Aorta (tissue), 5 donors: ENCODE measurements at regions not wholly inside any gene's neighbourhood (a gene's known extent, or its start where the extent isn't known, plus 50 kb on each side); places are given as distances from the start of the nearest gene placed in this dataset.

ENCODE experiments used
- ATAC-seq: fragments of 200-7000 bp; cut with Tn5 transposase; one replicate; pipeline ENCODE4 v1.9.1; 2022; ENCODE audit warnings: moderate library complexity; ENCODE audit not compliant: low FRiP score
- DNase-seq, 2 donors: peaks; one replicate each; pipeline ENCODE4 v3.0.0-alpha.2; 2020
- H3K27ac ChIP-seq, 2 donors: one replicate each; pipeline ENCODE4 v1.5.1; 2013; ENCODE audit warnings: low read length in 2 of 2, mild to moderate bottlenecking in 2 of 2, moderate library complexity in 2 of 2, control low read depth in 1 of 2, inconsistent platforms in 1 of 2, low read depth in 1 of 2
- H3K27me3 ChIP-seq, 2 donors: one replicate each; pipeline ENCODE4 v1.6.1; 2013; ENCODE audit warnings: control low read depth in 1 of 2, low read length in 1 of 2, mild to moderate bottlenecking in 1 of 2, moderate library complexity in 1 of 2; ENCODE audit not compliant: insufficient read depth in 2 of 2, control insufficient read depth in 1 of 2
- H3K36me3 ChIP-seq, 2 donors: one replicate each; pipeline ENCODE4 v1.6.1; 2013; ENCODE audit warnings: control low read depth in 1 of 2, low read length in 1 of 2, mild to moderate bottlenecking in 1 of 2; ENCODE audit not compliant: insufficient read depth in 2 of 2, control insufficient read depth in 1 of 2
- H3K4me1 ChIP-seq, 2 donors: one replicate each; pipeline ENCODE4 v1.6.1; 2013; ENCODE audit warnings: low read length in 2 of 2, control low read depth in 1 of 2, mild to moderate bottlenecking in 1 of 2, moderate library complexity in 1 of 2; ENCODE audit not compliant: insufficient read depth in 2 of 2, control insufficient read depth in 1 of 2
- H3K4me3 ChIP-seq, 2 donors: one replicate each; pipeline ENCODE4 v1.5.1; 2013; ENCODE audit warnings: low read length in 2 of 2, control low read depth in 1 of 2, mild to moderate bottlenecking in 1 of 2
- H3K9me3 ChIP-seq: one replicate; pipeline ENCODE4 v1.6.1; 2013; ENCODE audit warnings: mild to moderate bottlenecking, low read length; ENCODE audit not compliant: control insufficient read depth
- WGBS, 2 donors: extraction: QIAGEN DNeasy Blood & Tissue Kit; methylation state at CpG; one replicate each; pipeline ENCODE4 v1.1.7; 2013; 5-methylcytosine and 5-hydroxymethylcytosine counted together
- intact Hi-C, 2 donors: fragments of 100-400 bp; cut with DNase I; formaldehyde crosslinking; loops; one replicate each; pipeline versions ENCODE4 v1.14.2 to v1.15.0; 2022
- donor health status: healthy with polysubstance abuse.
- donor health status: Bipolar disorder and iron deficiency.
- donor health status: DM: no; HTN: no; CAD: no.
- donor health status: DM: no; HTN: no; CAD: no.
- donor health status: DM: yes; HTN: yes; CAD: no.

DNA sequence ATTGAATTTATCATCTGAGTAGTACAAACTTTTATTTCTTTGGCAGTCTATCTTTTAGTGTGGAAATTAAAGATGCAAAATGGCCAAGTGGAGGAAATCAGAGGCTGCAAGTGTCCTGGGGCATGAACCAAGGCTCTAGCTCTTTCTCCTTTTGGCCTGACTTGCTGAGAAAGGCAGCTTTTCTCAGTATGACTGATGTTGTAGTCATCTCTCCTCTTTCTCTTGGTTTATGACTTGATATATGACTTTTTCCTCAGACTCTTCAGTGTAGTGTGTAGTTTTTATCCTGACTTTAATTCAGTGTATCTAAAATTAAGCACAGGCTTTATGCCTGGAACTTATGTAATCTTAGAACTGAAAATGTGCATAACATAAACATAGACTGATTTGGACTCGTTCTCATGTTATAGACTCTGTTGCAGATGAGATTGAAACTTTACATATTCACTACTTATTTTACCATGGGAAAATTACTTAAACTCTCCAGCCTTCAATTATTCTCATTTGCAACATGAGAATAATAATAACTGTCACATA lies 65.7 kb downstream of the SLITRK5 start:
- ATAC-seq, result no peak
- WGBS, 2 donors, result 7 to 9% methylated on average over 1 of the region's 1 CpG
- no peak overlapping the region for H3K27ac ChIP-seq
- H3K4me3 ChIP-seq, result no peak overlapping the region
- no peak for DNase-seq
- H3K27me3 ChIP-seq, result no peaks in the 10 kb centered on the region
- no peaks in the 10 kb centered on the region for H3K36me3 ChIP-seq
- intact Hi-C loops, result no loop called here
- H3K4me1 ChIP-seq, result no peaks in the 10 kb centered on the region
- no peaks in the 10 kb centered on the region for H3K9me3 ChIP-seq

DNA sequence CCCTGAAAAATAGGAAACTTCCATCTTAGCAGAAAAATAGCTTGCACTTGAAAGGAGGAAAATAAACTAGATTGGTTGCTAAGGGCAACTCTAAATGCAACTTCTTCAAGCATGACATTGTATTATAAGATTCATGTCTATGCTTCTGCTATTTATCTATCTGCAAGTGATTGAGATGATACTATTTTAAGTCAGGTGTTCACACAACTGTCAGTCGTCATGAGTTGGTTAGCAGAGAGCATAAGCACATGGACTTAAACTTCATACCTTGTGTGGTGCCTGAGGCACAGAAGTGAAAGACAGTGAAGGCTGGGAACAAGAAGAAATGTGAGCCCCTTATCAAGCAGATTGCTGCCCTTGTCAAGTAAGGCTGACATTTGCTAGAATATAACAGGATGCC lies 82.9 kb downstream of the SLITRK5 start:
- ATAC-seq (no peak), DNase-seq (no peak)
- no peak overlapping the region for H3K27ac ChIP-seq
- H3K9me3 ChIP-seq, result no peaks in the 10 kb centered on the region
- no peaks in the 10 kb centered on the region for H3K4me1 ChIP-seq
- WGBS, 2 donors, result 21 to 39% methylated on average over 1 of the region's 1 CpG
- no peaks in the 10 kb centered on the region for H3K36me3 ChIP-seq
- no peaks in the 10 kb centered on the region for H3K27me3 ChIP-seq
- H3K4me3 ChIP-seq, result no peak overlapping the region
- intact Hi-C loops, result no loop called here

DNA sequence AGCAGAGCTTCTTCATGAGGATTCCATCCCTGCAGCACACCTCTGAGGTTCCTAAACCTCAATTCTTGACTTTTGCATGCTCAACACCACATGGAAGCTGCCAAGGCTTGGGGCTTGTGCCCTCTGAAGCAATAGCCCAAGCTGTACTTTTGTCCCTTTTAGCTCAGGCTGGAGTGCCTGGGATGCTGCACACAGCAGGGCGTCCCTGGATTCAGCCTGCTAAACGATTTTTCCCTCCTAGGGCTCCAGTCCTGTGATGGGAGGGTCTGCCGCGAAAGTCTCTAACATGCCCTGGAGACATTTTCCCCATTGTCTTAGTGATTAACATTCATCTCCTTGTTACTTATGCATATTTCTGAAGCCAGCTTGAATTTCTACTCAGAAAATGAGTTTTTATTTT lies 98.3 kb downstream of the SLITRK5 start:
- Histone ChIP-seq H3K27ac (no peak overlapping the region), H3K4me3 (no peak overlapping the region), H3K9me3 (no peaks in the 10 kb centered on the region), H3K4me1 (no peaks in the 10 kb centered on the region), H3K36me3 (no peaks in the 10 kb centered on the region), H3K27me3 (no peaks in the 10 kb centered on the region)
- DNase-seq, result no peak
- no peak for ATAC-seq
- WGBS, 2 donors, result 52 to 69% methylated on average over 4 of the region's 4 CpGs
- intact Hi-C loops, result no loop called here

DNA sequence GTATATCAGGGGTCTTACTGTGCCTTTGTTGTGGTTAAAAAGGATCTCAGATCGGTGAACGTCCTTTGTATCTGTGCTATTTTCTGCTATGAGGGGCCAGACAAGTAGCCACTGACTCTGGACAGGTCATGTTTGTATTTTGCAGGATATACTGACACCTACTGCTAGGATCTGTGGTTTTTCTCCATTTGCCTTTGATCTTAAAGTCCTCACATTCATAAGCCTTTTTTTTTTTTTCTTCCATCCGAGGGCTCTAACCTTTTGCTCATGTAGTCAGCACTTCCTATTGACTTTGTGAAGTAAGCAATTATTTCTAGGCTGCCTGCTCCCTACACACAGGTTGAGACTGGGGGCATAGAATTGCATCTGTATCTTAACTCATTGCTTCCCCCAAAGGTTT lies 106.2 kb downstream of the SLITRK5 start:
- ATAC-seq (no peak), DNase-seq (no peak)
- H3K27me3 ChIP-seq, result no peaks in the 10 kb centered on the region
- no peaks in the 10 kb centered on the region for H3K4me1 ChIP-seq
- H3K4me3 ChIP-seq, result no peak overlapping the region
- WGBS, 2 donors, result 32 to 34% methylated on average over 3 of the region's 3 CpGs
- no peaks in the 10 kb centered on the region for H3K36me3 ChIP-seq
- peaks cover 1% of the 10 kb centered on the region for H3K9me3 ChIP-seq
- intact Hi-C loops, result no loop called here
- H3K27ac ChIP-seq, result no peak overlapping the region

DNA sequence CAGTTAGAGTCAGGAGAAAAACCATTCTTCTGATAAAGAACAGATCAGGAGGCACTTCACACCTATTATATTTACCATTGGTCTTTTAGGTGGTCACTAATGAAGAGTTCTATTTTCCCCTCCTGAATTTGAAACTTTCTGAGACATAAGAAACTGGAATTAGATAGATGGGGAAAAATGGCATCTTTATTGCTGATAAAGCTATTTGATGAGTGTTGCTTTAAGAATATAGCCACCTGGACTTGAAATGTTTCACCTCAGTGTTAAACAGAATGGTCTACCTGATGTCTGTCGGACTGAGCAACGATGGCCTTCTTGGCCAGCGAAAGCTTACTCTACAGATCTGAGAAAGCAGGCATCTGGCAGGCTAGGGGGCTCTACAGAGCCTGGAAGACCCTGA lies 107.0 kb downstream of the SLITRK5 start:
- no peak overlapping the region for H3K4me3 ChIP-seq
- no peaks in the 10 kb centered on the region for H3K36me3 ChIP-seq
- ATAC-seq (no peak), DNase-seq (no peak)
- WGBS, 2 donors, result 79 to 80% methylated on average over 3 of the region's 3 CpGs
- intact Hi-C loops, result no loop called here
- H3K27me3 ChIP-seq, result no peaks in the 10 kb centered on the region
- peaks cover 1% of the 10 kb centered on the region for H3K9me3 ChIP-seq
- H3K4me1 ChIP-seq, result no peaks in the 10 kb centered on the region
- no peak overlapping the region for H3K27ac ChIP-seq

DNA sequence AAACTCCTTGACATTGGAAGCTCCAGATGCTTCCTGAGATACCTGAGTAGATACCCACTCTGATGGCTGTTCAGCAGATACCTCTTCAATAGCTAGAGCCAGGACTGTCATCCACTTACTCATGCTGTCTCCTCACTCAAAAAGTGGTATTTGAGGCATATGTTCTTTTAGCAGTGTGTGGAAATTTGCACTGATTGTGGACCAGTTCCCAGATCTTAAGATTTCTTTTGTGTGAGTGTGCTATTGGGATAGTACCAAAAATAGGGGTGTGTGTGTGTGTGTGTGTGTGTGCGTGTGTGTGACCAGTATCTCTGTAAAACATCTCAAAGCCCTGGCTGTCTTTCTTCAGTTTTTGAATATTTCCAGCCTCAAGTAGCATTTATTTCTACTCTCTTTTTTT lies 108.3 kb downstream of the SLITRK5 start:
- Histone ChIP-seq H3K36me3 (no peaks in the 10 kb centered on the region), H3K27me3 (no peaks in the 10 kb centered on the region), H3K4me3 (no peak overlapping the region), H3K4me1 (no peaks in the 10 kb centered on the region), H3K27ac (no peak overlapping the region), H3K9me3 (peaks cover 1% of the 10 kb centered on the region)
- WGBS, 2 donors, result 56 to 68% methylated on average over 1 of the region's 1 CpG
- ATAC-seq (no peak), DNase-seq (no peak)
- intact Hi-C loops, result no loop called here

DNA sequence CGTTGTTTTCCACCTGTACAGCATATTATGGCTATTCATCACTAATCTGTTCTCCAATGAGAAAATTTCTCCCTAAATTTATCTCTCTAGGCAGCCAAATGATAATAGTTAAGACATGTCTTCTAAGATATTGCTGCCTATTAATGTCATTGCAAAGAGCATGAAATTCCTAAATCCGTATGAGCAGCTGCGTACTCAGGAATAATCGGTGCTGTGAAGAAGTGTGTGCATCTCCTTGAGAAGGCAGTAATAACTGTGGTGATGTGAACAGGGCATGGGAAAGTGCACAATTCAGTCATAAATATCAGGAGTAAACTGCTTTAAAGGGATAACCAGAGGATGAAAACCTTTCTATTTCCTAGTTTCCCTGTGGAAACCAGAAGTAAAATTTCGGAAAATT lies 112.2 kb downstream of the SLITRK5 start:
- Histone ChIP-seq H3K9me3 (no peaks in the 10 kb centered on the region), H3K36me3 (no peaks in the 10 kb centered on the region), H3K27me3 (no peaks in the 10 kb centered on the region), H3K4me3 (no peak overlapping the region), H3K4me1 (no peaks in the 10 kb centered on the region), H3K27ac (no peak overlapping the region)
- 79 to 82% methylated on average over 5 of the region's 5 CpGs for WGBS, 2 donors
- DNase-seq (no peak), ATAC-seq (no peak)
- intact Hi-C loops, result no loop called here

DNA sequence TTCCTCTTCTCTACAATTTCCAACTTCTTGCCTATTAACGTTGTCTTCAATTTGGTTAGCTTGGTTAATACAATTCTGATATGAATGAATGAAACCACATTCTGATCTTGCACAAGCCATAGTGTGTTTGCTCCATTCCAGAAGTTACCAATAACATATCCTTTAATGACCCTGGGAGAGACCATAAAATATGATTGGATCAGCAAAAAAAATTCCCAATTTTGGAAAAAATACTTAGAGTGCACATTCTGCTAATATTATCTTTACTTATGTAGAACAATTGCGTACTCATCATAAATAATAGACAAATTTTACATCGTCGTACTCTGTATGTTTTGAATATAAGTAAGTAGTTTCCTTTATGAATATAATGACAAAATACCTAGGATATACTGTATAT lies 117.2 kb downstream of the SLITRK5 start:
- Histone ChIP-seq H3K36me3 (no peaks in the 10 kb centered on the region), H3K27me3 (no peaks in the 10 kb centered on the region), H3K4me1 (no peaks in the 10 kb centered on the region), H3K4me3 (no peak overlapping the region), H3K9me3 (no peaks in the 10 kb centered on the region), H3K27ac (no peak overlapping the region)
- ATAC-seq (no peak), DNase-seq (no peak)
- 87% methylated on average over 4 of the region's 4 CpGs for whole genome bisulfite sequencing, 2 donors
- intact Hi-C loops, result no loop called here

DNA sequence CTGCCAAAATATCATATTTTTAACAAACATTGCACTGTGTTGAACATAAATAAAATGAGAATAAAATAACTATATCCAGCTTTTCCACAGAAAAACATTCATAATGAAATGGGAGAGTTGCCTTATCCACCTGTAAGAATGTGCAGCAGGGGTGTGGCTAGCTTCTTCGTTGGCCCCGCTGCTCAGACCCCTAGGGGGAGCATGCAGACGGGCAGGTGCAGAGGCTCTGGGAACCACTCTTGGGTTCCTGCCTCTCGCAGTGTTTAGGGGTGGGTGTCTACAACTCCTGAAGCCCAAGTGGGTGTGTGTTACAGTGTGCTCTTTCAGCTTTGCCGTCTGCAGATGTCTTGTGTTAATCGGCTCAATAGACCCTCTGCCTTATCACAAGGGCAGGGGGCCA lies 121.7 kb downstream of the SLITRK5 start:
- Histone ChIP-seq H3K9me3 (no peaks in the 10 kb centered on the region), H3K27me3 (no peaks in the 10 kb centered on the region), H3K4me1 (no peaks in the 10 kb centered on the region), H3K36me3 (no peaks in the 10 kb centered on the region), H3K4me3 (no peak overlapping the region), H3K27ac (no peak overlapping the region)
- no peak for ATAC-seq
- WGBS, 2 donors, result 53 to 62% methylated on average over 6 of the region's 6 CpGs
- intact Hi-C loops, result no loop called here
- no peak for DNase-seq
